ENCODE measurements at regions not wholly inside any gene's neighbourhood (a gene's known extent, or its start where the extent isn't known, plus 50 kb on each side); places are given as distances from the start of the nearest gene placed in this dataset.
"Not testable (repeated sequence)": the region's sequence is repeated elsewhere in the genome, so short reads cannot be mapped to it uniquely, and the experiment has no call there.

GRCh38 chr14:106051796-106052195, 525.4 kb downstream of the TMEM121 start:
- Histone ChIP-seq H3K4me3 (ENCODE audit: low read length) (no peak overlapping the region), H3K27me3 (ENCODE audit: insufficient read depth, low read length) (no peaks in the 10 kb centered on the region), H2AFZ (ENCODE audit: low read depth, low read length) (no peak overlapping the region), H3K4me1 (ENCODE audit: insufficient read depth, low read length) (no peaks in the 10 kb centered on the region), H3K36me3 (ENCODE audit: insufficient read depth, low read length) (no peaks in the 10 kb centered on the region), H3K9me3 (ENCODE audit: low read length) (no peaks in the 10 kb centered on the region)

- Histone ChIP-seq H3K36me3 (ENCODE audit: insufficient read depth, low read length) (no peaks in the 10 kb centered on the region), H3K9me3 (ENCODE audit: low read length) (no peaks in the 10 kb centered on the region), H2AFZ (ENCODE audit: low read depth, low read length) (no peak overlapping the region), H3K4me1 (ENCODE audit: insufficient read depth, low read length) (no peaks in the 10 kb centered on the region), H3K4me3 (ENCODE audit: low read length) (no peak overlapping the region), H3K27me3 (ENCODE audit: insufficient read depth, low read length) (no peaks in the 10 kb centered on the region)
These were observed 528.9 kb downstream of the TMEM121 start for GRCh38 chr14:106055289-106055688.

DNA sequence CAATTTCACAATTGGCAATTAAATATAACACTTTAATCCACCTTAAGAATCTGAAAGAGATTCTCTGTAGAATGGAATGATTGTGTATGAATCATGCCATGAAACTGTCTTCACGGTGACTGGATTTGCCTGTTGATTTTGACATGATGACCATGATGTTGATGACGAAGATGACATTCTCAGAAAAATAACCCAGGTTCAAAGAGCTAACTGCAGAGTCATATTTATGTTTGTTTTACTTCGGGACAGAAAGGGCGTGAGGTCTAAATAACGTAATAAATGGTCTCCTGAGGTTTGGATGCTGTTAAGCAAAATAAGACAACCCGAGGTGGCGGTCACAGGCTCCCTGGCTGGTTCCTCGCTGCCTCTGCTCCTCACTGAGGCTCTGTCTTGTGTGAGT, 532.0 kb downstream of the TMEM121 start:
- Histone ChIP-seq H2AFZ (ENCODE audit: low read depth, low read length) (no peak overlapping the region), H3K4me1 (ENCODE audit: insufficient read depth, low read length) (no peaks in the 10 kb centered on the region), H3K4me3 (ENCODE audit: low read length) (no peak overlapping the region), H3K9me3 (ENCODE audit: low read length) (no peaks in the 10 kb centered on the region), H3K36me3 (ENCODE audit: insufficient read depth, low read length) (no peaks in the 10 kb centered on the region), H3K27me3 (ENCODE audit: insufficient read depth, low read length) (no peaks in the 10 kb centered on the region)

- Histone ChIP-seq H3K9me3 (ENCODE audit: low read length) (no peaks in the 10 kb centered on the region), H3K36me3 (ENCODE audit: insufficient read depth, low read length) (no peaks in the 10 kb centered on the region), H3K27me3 (ENCODE audit: insufficient read depth, low read length) (no peaks in the 10 kb centered on the region), H3K4me3 (ENCODE audit: low read length) (no peak overlapping the region), H3K4me1 (ENCODE audit: insufficient read depth, low read length) (no peaks in the 10 kb centered on the region), H2AFZ (ENCODE audit: low read depth, low read length) (no peak overlapping the region)
These were observed 534.0 kb downstream of the TMEM121 start for GRCh38 chr14:106060276-106060975.

- H2AFZ ChIP-seq (ENCODE audit: low read depth, low read length); H3K9me3 ChIP-seq (ENCODE audit: low read length); H3K27me3 ChIP-seq (ENCODE audit: insufficient read depth, low read length); H3K4me3 ChIP-seq (ENCODE audit: low read length); H3K4me1 ChIP-seq (ENCODE audit: insufficient read depth, low read length); H3K36me3 ChIP-seq (ENCODE audit: insufficient read depth, low read length): not testable (repeated sequence)
These were observed 535.6 kb downstream of the TMEM121 start for GRCh38 chr14:106061877-106062500.

- no peaks in the 10 kb centered on the region for H3K9me3 ChIP-seq (ENCODE audit: low read length)
These were observed 536.3 kb downstream of the TMEM121 start for GRCh38 chr14:106062502-106063272.

GRCh38 chr14:106067935-106068334, 541.6 kb downstream of the TMEM121 start:
- no peaks in the 10 kb centered on the region for H3K27me3 ChIP-seq (ENCODE audit: insufficient read depth, low read length)
- H3K4me1 ChIP-seq (ENCODE audit: insufficient read depth, low read length) = no peaks in the 10 kb centered on the region
- H3K4me3 ChIP-seq (ENCODE audit: low read length) = no peak overlapping the region
- H3K9me3 ChIP-seq (ENCODE audit: low read length) = no peaks in the 10 kb centered on the region
- H3K36me3 ChIP-seq (ENCODE audit: insufficient read depth, low read length) = no peaks in the 10 kb centered on the region
- no peak overlapping the region for H2AFZ ChIP-seq (ENCODE audit: low read depth, low read length)

More at GRCh38 chr14:106062502-106063272, 536.3 kb downstream of the TMEM121 start:
- Histone ChIP-seq H2AFZ (ENCODE audit: low read depth, low read length) (no peak overlapping the region), H3K4me1 (ENCODE audit: insufficient read depth, low read length) (no peaks in the 10 kb centered on the region), H3K27me3 (ENCODE audit: insufficient read depth, low read length) (no peaks in the 10 kb centered on the region), H3K4me3 (ENCODE audit: low read length) (no peak overlapping the region), H3K36me3 (ENCODE audit: insufficient read depth, low read length) (no peaks in the 10 kb centered on the region)

GRCh38 chr14:106069804-106070625, 543.6 kb downstream of the TMEM121 start:
- Histone ChIP-seq H3K27me3 (ENCODE audit: insufficient read depth, low read length) (no peaks in the 10 kb centered on the region), H3K4me1 (ENCODE audit: insufficient read depth, low read length) (no peaks in the 10 kb centered on the region), H2AFZ (ENCODE audit: low read depth, low read length) (no peak overlapping the region), H3K4me3 (ENCODE audit: low read length) (no peak overlapping the region), H3K36me3 (ENCODE audit: insufficient read depth, low read length) (no peaks in the 10 kb centered on the region), H3K9me3 (ENCODE audit: low read length) (no peaks in the 10 kb centered on the region)

- H3K27me3 ChIP-seq (ENCODE audit: insufficient read depth, low read length) = no peaks in the 10 kb centered on the region
- H3K9me3 ChIP-seq (ENCODE audit: low read length) = no peaks in the 10 kb centered on the region
- no peak overlapping the region for H2AFZ ChIP-seq (ENCODE audit: low read depth, low read length)
- no peaks in the 10 kb centered on the region for H3K4me1 ChIP-seq (ENCODE audit: insufficient read depth, low read length)
- no peak overlapping the region for H3K4me3 ChIP-seq (ENCODE audit: low read length)
- no peaks in the 10 kb centered on the region for H3K36me3 ChIP-seq (ENCODE audit: insufficient read depth, low read length)
These were observed 554.5 kb downstream of the TMEM121 start for GRCh38 chr14:106080922-106081321.

DNA sequence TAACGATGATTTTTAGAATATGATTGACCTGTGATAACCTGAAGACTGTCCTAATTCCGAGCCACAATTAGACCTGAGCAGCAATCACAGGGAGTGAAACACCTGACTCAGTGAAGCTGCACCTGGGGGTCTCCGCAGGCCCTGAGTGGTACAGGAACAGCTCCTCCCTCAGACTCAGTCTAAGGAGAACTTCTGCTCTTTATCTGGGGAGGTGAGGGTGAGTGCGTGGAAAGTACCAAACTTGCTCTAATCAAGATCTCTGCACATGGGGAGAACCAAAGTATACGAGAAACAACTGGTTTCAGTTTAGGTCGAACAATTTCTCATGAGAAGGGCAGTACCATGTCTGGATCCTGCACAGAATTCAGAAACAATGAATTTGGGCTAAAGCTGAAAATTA, 555.3 kb downstream of the TMEM121 start:
- not testable (repeated sequence) for H3K9me3 ChIP-seq (ENCODE audit: low read length); H3K36me3 ChIP-seq (ENCODE audit: insufficient read depth, low read length); H3K27me3 ChIP-seq (ENCODE audit: insufficient read depth, low read length); H3K4me3 ChIP-seq (ENCODE audit: low read length); H2AFZ ChIP-seq (ENCODE audit: low read depth, low read length); H3K4me1 ChIP-seq (ENCODE audit: insufficient read depth, low read length)

GRCh38 chr14:106083082-106083481, 556.7 kb downstream of the TMEM121 start:
- H3K27me3 ChIP-seq (ENCODE audit: insufficient read depth, low read length) = no peaks in the 10 kb centered on the region
- H3K4me1 ChIP-seq (ENCODE audit: insufficient read depth, low read length) = no peaks in the 10 kb centered on the region
- H3K9me3 ChIP-seq (ENCODE audit: low read length) = no peaks in the 10 kb centered on the region
- H2AFZ ChIP-seq (ENCODE audit: low read depth, low read length) = no peak overlapping the region
- H3K4me3 ChIP-seq (ENCODE audit: low read length) = no peak overlapping the region
- H3K36me3 ChIP-seq (ENCODE audit: insufficient read depth, low read length) = no peaks in the 10 kb centered on the region

DNA sequence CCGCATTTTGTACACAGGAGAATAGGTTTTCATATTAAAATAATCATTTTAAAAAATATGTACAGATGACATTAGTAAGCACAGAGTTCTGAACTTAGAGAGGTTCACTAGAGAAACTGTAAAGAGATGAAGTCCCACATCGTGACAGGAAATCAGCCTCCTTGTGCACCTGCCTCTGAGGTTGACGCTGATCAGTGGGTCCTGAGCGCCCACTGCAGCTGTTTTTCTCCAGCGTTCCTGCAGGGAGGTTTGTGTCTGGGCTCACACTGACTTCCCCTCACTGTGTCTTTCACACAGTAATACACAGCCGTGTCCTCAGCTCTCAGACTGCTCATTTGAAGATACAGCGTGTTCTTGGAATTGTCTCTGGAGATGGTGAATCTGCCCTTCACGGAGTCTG, 561.5 kb downstream of the TMEM121 start:
- no peaks in the 10 kb centered on the region for H3K27me3 ChIP-seq (ENCODE audit: insufficient read depth, low read length)
- H2AFZ ChIP-seq (ENCODE audit: low read depth, low read length) = no peak overlapping the region
- no peaks in the 10 kb centered on the region for H3K36me3 ChIP-seq (ENCODE audit: insufficient read depth, low read length)
- H3K9me3 ChIP-seq (ENCODE audit: low read length) = no peaks in the 10 kb centered on the region
- H3K4me1 ChIP-seq (ENCODE audit: insufficient read depth, low read length) = no peaks in the 10 kb centered on the region
- no peak overlapping the region for H3K4me3 ChIP-seq (ENCODE audit: low read length)

DNA sequence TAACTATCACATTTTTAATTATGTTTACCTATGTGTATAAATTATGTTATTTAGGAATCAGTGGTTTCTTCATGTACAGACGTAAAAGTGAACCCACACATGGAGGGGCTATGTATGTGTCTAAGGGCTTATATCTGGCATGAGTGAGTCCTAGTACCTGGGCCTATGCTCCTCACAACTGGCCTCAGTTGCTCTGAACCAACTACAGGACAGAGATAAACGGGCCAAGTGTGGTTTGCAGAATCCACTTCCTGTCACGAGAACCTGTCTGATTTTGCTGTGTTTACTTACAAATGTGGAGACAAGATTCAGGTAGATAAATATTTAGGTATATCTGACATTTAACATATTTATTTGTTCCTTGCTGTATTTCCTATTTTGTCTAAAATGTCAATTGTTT, 562.5 kb downstream of the TMEM121 start:
- not testable (repeated sequence) for H2AFZ ChIP-seq (ENCODE audit: low read depth, low read length); H3K9me3 ChIP-seq (ENCODE audit: low read length); H3K4me3 ChIP-seq (ENCODE audit: low read length); H3K36me3 ChIP-seq (ENCODE audit: insufficient read depth, low read length); H3K27me3 ChIP-seq (ENCODE audit: insufficient read depth, low read length); H3K4me1 ChIP-seq (ENCODE audit: insufficient read depth, low read length)

Data from neuron (in vitro differentiated cells).